Body of pancreas (tissue), 4 donors: ENCODE measurements at regions not wholly inside any gene's neighbourhood (a gene's known extent, or its start where the extent isn't known, plus 50 kb on each side); places are given as distances from the start of the nearest gene placed in this dataset.
A peak's percentile ranks its signal among the peaks of the same experiment; 100 is the strongest.

Experiments used
- ATAC-seq: fragments of 150-250 bp; one replicate; pipeline ENCODE4 v1.9.1; 2016
- DNase-seq, 4 donors: peaks; one replicate each; pipeline ENCODE4 v3.0.0-alpha.2; 2019
- H3K27ac ChIP-seq, 4 donors: fragments of 200-600 bp; sonication (generic); 1 replicate in 3 of 4; 2 replicates in 1 of 4; pipeline versions ENCODE4 v1.5.1 to v1.6.1; 2016 to 2019; ENCODE audit warnings: mild to moderate bottlenecking in 1 of 4, mixed read lengths in 1 of 4, moderate library complexity in 1 of 4
- H3K27me3 ChIP-seq, 2 donors: fragments of 200-600 bp; sonication (generic); one replicate each; pipeline ENCODE4 v1.6.0; 2016; ENCODE audit warnings: mild to moderate bottlenecking in 1 of 2
- H3K36me3 ChIP-seq, 2 donors: fragments of 200-600 bp; sonication (generic); replicated peaks in 1 of 2; 2 replicates each; pipeline ENCODE4 v1.5.1; 2016; ENCODE audit warnings: low read depth in 2 of 2; ENCODE audit not compliant: insufficient read depth in 1 of 2
- H3K4me1 ChIP-seq: fragments of 200-600 bp; sonication (generic); one replicate; pipeline ENCODE4 v1.6.0; 2016
- H3K4me3 ChIP-seq, 2 donors: fragments of 200-600 bp; sonication (generic); 1 replicate in 1 of 2; 2 replicates in 1 of 2; pipeline ENCODE4 v1.5.1; 2016 to 2019
- H3K9me3 ChIP-seq, 3 donors: fragments of 200-600 bp; sonication (generic); 1 replicate in 2 of 3; 2 replicates in 1 of 3; pipeline ENCODE4 v1.5.1; 2016
- POLR2A ChIP-seq, 3 donors: fragments of 450-650 bp; IDR thresholded peaks; one replicate each; pipeline ENCODE4 v1.6.1; 2016; ENCODE audit warnings: antibody characterized with exemption in 3 of 3, mild to moderate bottlenecking in 2 of 3
- WGBS, 2 donors: methylation state at CpG; one replicate each; pipeline ENCODE4 v1.1.5; 2017; 5-methylcytosine and 5-hydroxymethylcytosine counted together
- intact Hi-C: fragments of 100-400 bp; cut with DNase I; formaldehyde crosslinking; loops from one replicate; pipeline ENCODE4 v1.15.1; 2023
- TF ChIP-seq, protein P1 (sequence below), 7 experiments: fragments of 450-650 bp in 4 of 7; fragments of 200-600 bp in 3 of 7; sonication (generic) in 3 of 7; IDR thresholded peaks; one replicate each; pipeline ENCODE4 v1.5.1; 2016 to 2019; ENCODE audit warnings: antibody characterized with exemption in 7 of 7

DNA sequence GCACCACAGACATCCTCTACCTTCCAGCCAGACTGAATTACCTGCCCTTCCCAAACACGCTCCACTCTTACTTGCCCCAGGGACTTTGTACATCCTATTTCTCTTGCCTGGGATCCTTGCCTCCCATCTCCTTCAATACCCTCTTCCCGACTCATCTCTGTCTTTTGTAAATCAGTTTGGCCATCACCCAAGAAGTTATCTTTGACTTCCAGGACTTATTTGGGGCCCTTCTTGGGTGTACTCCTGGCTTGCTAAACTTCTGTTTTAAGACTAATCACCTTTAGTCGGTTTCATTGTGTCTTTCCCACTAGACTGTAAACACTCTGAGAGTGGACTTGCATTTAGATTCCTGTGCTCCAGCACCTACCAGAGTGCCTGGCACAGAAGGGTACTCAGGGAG is 545.6 kb downstream of the ACTL7B start:
- intact Hi-C loops, result no loop called here
- no peak overlapping the region for H3K27ac ChIP-seq
- WGBS, 2 donors, result 66 to 74% methylated on average over 3 of the region's 3 CpGs
- no peaks in the 10 kb centered on the region for H3K4me1 ChIP-seq
- no peak for DNase-seq
- no peak for ATAC-seq
- no peak overlapping the region for H3K4me3 ChIP-seq
- no peaks in the 10 kb centered on the region for H3K27me3 ChIP-seq
- no peaks in the 10 kb centered on the region for H3K9me3 ChIP-seq
- no peak for TF ChIP-seq POLR2A (IDR thresholded peaks at IDR 0.05)
- TF ChIP-seq, protein P1, sequence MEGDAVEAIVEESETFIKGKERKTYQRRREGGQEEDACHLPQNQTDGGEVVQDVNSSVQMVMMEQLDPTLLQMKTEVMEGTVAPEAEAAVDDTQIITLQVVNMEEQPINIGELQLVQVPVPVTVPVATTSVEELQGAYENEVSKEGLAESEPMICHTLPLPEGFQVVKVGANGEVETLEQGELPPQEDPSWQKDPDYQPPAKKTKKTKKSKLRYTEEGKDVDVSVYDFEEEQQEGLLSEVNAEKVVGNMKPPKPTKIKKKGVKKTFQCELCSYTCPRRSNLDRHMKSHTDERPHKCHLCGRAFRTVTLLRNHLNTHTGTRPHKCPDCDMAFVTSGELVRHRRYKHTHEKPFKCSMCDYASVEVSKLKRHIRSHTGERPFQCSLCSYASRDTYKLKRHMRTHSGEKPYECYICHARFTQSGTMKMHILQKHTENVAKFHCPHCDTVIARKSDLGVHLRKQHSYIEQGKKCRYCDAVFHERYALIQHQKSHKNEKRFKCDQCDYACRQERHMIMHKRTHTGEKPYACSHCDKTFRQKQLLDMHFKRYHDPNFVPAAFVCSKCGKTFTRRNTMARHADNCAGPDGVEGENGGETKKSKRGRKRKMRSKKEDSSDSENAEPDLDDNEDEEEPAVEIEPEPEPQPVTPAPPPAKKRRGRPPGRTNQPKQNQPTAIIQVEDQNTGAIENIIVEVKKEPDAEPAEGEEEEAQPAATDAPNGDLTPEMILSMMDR (IDR thresholded peaks at IDR 0.05), result no peak
- no peaks in the 10 kb centered on the region for H3K36me3 ChIP-seq

DNA sequence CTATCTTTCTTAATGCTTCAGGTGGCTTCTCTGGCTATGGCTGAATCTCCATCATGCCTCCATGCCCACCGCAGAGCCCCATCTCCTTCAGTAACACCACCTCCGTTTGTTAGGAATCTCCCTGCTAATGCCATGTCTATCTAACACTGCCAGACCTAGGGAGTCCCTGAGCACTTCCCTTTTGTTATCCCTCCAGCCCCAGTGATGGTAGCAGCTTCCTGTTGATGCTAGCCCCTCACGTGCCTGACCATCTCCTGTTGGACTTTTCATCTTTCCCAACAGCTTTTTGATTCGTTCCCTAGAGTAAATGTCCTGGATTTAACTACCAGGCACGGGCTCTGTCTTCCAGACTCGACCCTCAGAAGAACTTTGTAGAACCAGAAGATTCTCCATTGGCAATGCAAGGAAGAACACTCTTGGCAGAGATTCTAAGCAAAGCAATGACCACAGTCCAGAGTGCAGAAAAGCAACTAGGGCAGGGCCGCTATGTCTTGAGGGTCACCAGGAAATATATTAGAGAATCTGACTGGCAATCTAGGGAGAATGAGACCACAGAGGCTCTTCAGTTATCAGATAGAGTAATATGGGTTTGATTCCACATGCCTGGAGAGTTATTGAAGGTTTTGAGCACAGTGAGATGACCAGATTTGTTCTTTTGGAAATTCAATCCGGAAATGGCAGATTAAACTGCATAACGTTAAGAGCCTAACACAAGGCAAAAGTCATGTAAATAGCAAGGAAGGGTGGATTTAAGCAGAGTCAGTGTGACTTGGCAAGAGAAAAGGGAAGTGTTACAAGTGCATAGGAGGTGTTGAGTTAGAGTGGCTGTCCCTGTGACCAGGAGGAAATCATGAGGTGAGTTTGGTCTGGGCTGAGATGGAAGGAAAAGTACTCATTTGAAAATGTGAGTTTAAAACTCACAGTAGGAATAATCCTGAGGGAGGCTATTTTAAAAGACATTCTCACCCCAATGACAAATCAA is 555.2 kb downstream of the ACTL7B start:
- H3K4me1 ChIP-seq, result no peaks in the 10 kb centered on the region
- TF ChIP-seq POLR2A (IDR thresholded peaks at IDR 0.05), result no peak
- TF ChIP-seq, protein P1 (IDR thresholded peaks at IDR 0.05), result no peak
- no peak overlapping the region for H3K27ac ChIP-seq
- intact Hi-C loops, result no loop called here
- no peaks in the 10 kb centered on the region for H3K9me3 ChIP-seq
- H3K36me3 ChIP-seq, result no peaks in the 10 kb centered on the region
- DNase-seq (no peak), ATAC-seq (no peak)
- WGBS, 2 donors, result 47 to 59% methylated on average over 9 of the region's 9 CpGs
- no peak overlapping the region for H3K4me3 ChIP-seq
- no peaks in the 10 kb centered on the region for H3K27me3 ChIP-seq

DNA sequence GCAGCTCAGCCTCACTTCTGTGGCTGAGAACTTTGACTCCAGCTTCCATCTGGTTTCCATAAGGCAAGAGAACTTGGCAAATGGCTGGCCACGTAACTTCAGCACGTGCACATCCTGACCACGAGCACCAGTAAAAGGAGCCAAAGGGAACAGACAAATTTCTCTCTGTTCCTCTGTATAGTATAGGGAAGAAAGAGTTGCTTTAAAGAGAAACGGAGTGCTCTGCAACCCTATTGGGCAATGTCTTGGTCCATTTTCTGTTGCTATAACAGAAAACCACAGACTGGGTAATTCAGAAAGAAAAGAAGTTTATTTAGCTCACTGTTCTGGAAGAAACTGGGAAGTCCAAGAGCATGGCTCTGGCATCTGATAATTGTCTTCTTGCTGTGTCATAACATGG is 558.7 kb downstream of the ACTL7B start:
- no peak overlapping the region for H3K4me3 ChIP-seq
- peak; percentile 42 for ATAC-seq
- intact Hi-C loops, result no loop called here
- H3K27me3 ChIP-seq, result no peaks in the 10 kb centered on the region
- 51 to 72% methylated on average over 4 of the region's 4 CpGs for WGBS, 2 donors
- peak in 3 of 4 donors; percentile 23 to 58 (median 24) for DNase-seq
- no peak for TF ChIP-seq POLR2A (IDR thresholded peaks at IDR 0.05)
- TF ChIP-seq, protein P1 (IDR thresholded peaks at IDR 0.05), result no peak
- no peaks in the 10 kb centered on the region for H3K9me3 ChIP-seq
- H3K4me1 ChIP-seq, result no peaks in the 10 kb centered on the region
- H3K36me3 ChIP-seq, result no peaks in the 10 kb centered on the region
- no peak overlapping the region for H3K27ac ChIP-seq

GRCh38 chr9:108296056-108296455 is 559.7 kb downstream of the ACTL7B start:
- DNase-seq (no peak), ATAC-seq (no peak)
- Histone ChIP-seq H3K27ac (no peak overlapping the region), H3K27me3 (no peaks in the 10 kb centered on the region), H3K4me1 (no peaks in the 10 kb centered on the region), H3K4me3 (no peak overlapping the region), H3K36me3 (no peaks in the 10 kb centered on the region), H3K9me3 (no peaks in the 10 kb centered on the region)
- WGBS, 2 donors, result 78 to 97% methylated on average over 1 of the region's 1 CpG
- TF ChIP-seq POLR2A (IDR thresholded peaks at IDR 0.05), result no peak
- TF ChIP-seq, protein P1 (IDR thresholded peaks at IDR 0.05), result no peak
- intact Hi-C loops, result no loop called here

DNA sequence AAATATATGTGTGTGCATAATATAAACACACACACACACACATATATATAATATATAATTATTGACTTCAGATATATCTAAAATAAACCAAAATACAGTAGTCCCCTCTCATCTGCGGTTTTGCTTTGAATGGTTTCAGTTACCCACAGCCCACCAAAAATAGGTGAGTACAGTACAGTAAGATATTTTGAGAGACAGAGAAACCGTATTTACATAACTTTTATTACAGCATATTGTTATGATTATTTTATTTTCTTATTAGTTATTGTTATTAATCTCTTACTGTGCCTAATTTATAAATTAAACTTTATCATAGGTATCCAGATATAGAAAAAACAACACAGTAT is 564.2 kb downstream of the ACTL7B start:
- TF ChIP-seq, protein P1 (IDR thresholded peaks at IDR 0.05), result no peak
- no peak for TF ChIP-seq POLR2A (IDR thresholded peaks at IDR 0.05)
- no peaks in the 10 kb centered on the region for H3K27me3 ChIP-seq
- no peak for DNase-seq
- no peaks in the 10 kb centered on the region for H3K4me1 ChIP-seq
- ATAC-seq, result no peak
- no peaks in the 10 kb centered on the region for H3K36me3 ChIP-seq
- no peak overlapping the region for H3K4me3 ChIP-seq
- H3K27ac ChIP-seq, result no peak overlapping the region
- intact Hi-C loops, result no loop called here
- 87 to 89% methylated on average over 2 of the region's 2 CpGs for WGBS, 2 donors
- H3K9me3 ChIP-seq, result no peaks in the 10 kb centered on the region
